ENCODE measurements at regions not wholly inside any gene's neighbourhood (a gene's known extent, or its start where the extent isn't known, plus 50 kb on each side); places are given as distances from the start of the nearest gene placed in this dataset.

DNA sequence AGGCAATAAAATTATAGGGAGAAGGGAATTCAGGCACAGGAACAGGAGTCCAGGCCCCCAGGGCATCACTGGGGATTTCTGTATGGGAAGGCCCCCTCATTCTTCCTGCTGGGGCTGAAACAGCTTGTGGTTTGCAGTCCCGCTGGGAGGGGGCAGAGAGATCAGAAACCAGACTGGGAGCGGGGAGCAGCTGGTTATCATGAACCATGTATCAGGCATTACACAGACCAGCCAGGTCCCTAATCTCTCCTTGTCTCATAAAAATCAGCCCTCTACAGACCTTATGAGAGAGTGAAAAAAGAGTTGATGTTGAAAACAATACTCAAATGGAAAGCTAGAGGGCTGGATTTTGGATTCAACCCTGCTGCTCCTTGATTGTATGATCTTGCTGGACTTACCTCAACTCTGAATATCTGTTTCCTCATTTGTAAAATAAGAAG, 93.4 kb upstream of the F3 start:
- Histone ChIP-seq H3K27me3 (ENCODE audit: control insufficient read depth in 4 of 4, insufficient read depth in 4 of 4, low read length in 3 of 4) (no peaks in the 10 kb centered on the region), H3K36me3 (ENCODE audit: control insufficient read depth in 4 of 4, insufficient read depth in 3 of 4, low read depth in 1 of 4, low read length in 3 of 4) (no peaks in the 10 kb centered on the region), H3K9ac (ENCODE audit: low read depth in 1 of 2, low read length in 2 of 2) (no peak overlapping the region), H3K4me1 (ENCODE audit: control insufficient read depth in 4 of 4, insufficient read depth in 4 of 4, low read length in 3 of 4) (no peaks in the 10 kb centered on the region), H3K27ac (ENCODE audit: low read depth in 1 of 2, low read length in 2 of 2) (no peak overlapping the region), H3K4me3 (ENCODE audit: low read depth in 1 of 3, low read length in 3 of 3) (no peak overlapping the region), H3K9me3 (ENCODE audit: control insufficient read depth in 4 of 4, low read length in 3 of 4) (peaks cover 0 to 2% (median 0%) of the 10 kb centered on the region in 4 donors)
- no peak for TF ChIP-seq HNF4G (IDR thresholded peaks at IDR 0.05)
- TF ChIP-seq FOXA1 (IDR thresholded peaks at IDR 0.05) = no peak
- TF ChIP-seq ATF3 (IDR thresholded peaks at IDR 0.05) = no peak
- TF ChIP-seq JUND (IDR thresholded peaks at IDR 0.05) = no peak
- no peak for TF ChIP-seq EGR1 (IDR thresholded peaks at IDR 0.05; ENCODE audit: low read depth in 2 of 2)
- TF ChIP-seq, protein P1, sequence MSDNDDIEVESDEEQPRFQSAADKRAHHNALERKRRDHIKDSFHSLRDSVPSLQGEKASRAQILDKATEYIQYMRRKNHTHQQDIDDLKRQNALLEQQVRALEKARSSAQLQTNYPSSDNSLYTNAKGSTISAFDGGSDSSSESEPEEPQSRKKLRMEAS (IDR thresholded peaks at IDR 0.05) = no peak
- TF ChIP-seq SP1 (IDR thresholded peaks at IDR 0.05) = no peak
- TF ChIP-seq RAD21 (IDR thresholded peaks at IDR 0.05) = no peak
- TF ChIP-seq NR2F2 (IDR thresholded peaks at IDR 0.05) = no peak
- TF ChIP-seq TAF1 (conservative IDR thresholded peaks at IDR 0.05) = no peak
- TF ChIP-seq, protein P2, sequence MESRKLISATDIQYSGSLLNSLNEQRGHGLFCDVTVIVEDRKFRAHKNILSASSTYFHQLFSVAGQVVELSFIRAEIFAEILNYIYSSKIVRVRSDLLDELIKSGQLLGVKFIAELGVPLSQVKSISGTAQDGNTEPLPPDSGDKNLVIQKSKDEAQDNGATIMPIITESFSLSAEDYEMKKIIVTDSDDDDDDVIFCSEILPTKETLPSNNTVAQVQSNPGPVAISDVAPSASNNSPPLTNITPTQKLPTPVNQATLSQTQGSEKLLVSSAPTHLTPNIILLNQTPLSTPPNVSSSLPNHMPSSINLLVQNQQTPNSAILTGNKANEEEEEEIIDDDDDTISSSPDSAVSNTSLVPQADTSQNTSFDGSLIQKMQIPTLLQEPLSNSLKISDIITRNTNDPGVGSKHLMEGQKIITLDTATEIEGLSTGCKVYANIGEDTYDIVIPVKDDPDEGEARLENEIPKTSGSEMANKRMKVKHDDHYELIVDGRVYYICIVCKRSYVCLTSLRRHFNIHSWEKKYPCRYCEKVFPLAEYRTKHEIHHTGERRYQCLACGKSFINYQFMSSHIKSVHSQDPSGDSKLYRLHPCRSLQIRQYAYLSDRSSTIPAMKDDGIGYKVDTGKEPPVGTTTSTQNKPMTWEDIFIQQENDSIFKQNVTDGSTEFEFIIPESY (IDR thresholded peaks at IDR 0.05) = no peak
- no peak for TF ChIP-seq HNF4A (conservative IDR thresholded peaks at IDR 0.05)
- no peak for TF ChIP-seq REST (IDR thresholded peaks at IDR 0.05)
- TF ChIP-seq CTCF (IDR thresholded peaks at IDR 0.05; ENCODE audit: low read depth, low read length, missing input control) = no peak
- TF ChIP-seq FOXA2 (IDR thresholded peaks at IDR 0.05) = no peak
- TF ChIP-seq RXRA (IDR thresholded peaks at IDR 0.05) = no peak
- no peak for TF ChIP-seq YY1 (IDR thresholded peaks at IDR 0.05)
- no peak for TF ChIP-seq GABPA (IDR thresholded peaks at IDR 0.05 in 1 of 2, conservative IDR thresholded peaks at IDR 0.05 in 1 of 2)
- DNase-seq (ENCODE audit: low spot score) = peak; percentile 44
- 93% methylated on average over 2 of the region's 2 CpGs for WGBS

Measured in liver (tissue), 8 donors.